ENCODE measurements at regions not wholly inside any gene's neighbourhood (a gene's known extent, or its start where the extent isn't known, plus 50 kb on each side); places are given as distances from the start of the nearest gene placed in this dataset.

- no peak for DNase-seq
Observed at GRCh38 chr2:121088251-121089165, 196.5 kb downstream of the TFCP2L1 start.

- no peak for DNase-seq
Observed at GRCh38 chr2:121089166-121089510, 195.9 kb downstream of the TFCP2L1 start.

GRCh38 chr2:121090088-121090715 is 194.8 kb downstream of the TFCP2L1 start:
- DNase-seq = no peak

GRCh38 chr2:121092095-121092494 is 192.9 kb downstream of the TFCP2L1 start:
- no peak for DNase-seq

- DNase-seq = no peak
Observed at GRCh38 chr2:121093692-121094091, 191.3 kb downstream of the TFCP2L1 start.

- DNase-seq = no peak
Observed at GRCh38 chr2:121094101-121094500, 190.9 kb downstream of the TFCP2L1 start.

GRCh38 chr2:121094845-121095244 is 190.2 kb downstream of the TFCP2L1 start:
- DNase-seq = no peak

GRCh38 chr2:121095257-121096080 is 189.5 kb downstream of the TFCP2L1 start:
- DNase-seq = peak; percentile 65

GRCh38 chr2:121096611-121097010 is 188.4 kb downstream of the TFCP2L1 start:
- DNase-seq = no peak

GRCh38 chr2:121098556-121098955 is 186.4 kb downstream of the TFCP2L1 start:
- DNase-seq = no peak

GRCh38 chr2:121099329-121100290 is 185.4 kb downstream of the TFCP2L1 start:
- DNase-seq = peak; percentile 47

GRCh38 chr2:121101093-121101715 is 183.8 kb downstream of the TFCP2L1 start:
- DNase-seq = no peak

GRCh38 chr2:121102941-121103340 is 182.1 kb downstream of the TFCP2L1 start:
- DNase-seq = no peak

- DNase-seq = no peak
Observed at GRCh38 chr2:121103960-121104359, 181.0 kb downstream of the TFCP2L1 start.

- DNase-seq = no peak
Observed at GRCh38 chr2:121104721-121105141, 180.3 kb downstream of the TFCP2L1 start.

- DNase-seq = no peak
Observed at GRCh38 chr2:121110924-121111323, 174.1 kb downstream of the TFCP2L1 start.

- no peak for DNase-seq
Observed at GRCh38 chr2:121118951-121119350, 166.1 kb downstream of the TFCP2L1 start.

GRCh38 chr2:121120411-121120810 is 164.6 kb downstream of the TFCP2L1 start:
- DNase-seq = no peak

GRCh38 chr2:121120991-121121390 is 164.0 kb downstream of the TFCP2L1 start:
- no peak for DNase-seq

GRCh38 chr2:121121661-121122060 is 163.3 kb downstream of the TFCP2L1 start:
- no peak for DNase-seq

GRCh38 chr2:121123268-121123667 is 161.7 kb downstream of the TFCP2L1 start:
- DNase-seq = no peak

- DNase-seq = no peak
Observed at GRCh38 chr2:121124330-121124729, 160.7 kb downstream of the TFCP2L1 start.

Measured in RPMI8226 (cell line).